ENCODE measurements at regions not wholly inside any gene's neighbourhood (a gene's known extent, or its start where the extent isn't known, plus 50 kb on each side); places are given as distances from the start of the nearest gene placed in this dataset.

DNA sequence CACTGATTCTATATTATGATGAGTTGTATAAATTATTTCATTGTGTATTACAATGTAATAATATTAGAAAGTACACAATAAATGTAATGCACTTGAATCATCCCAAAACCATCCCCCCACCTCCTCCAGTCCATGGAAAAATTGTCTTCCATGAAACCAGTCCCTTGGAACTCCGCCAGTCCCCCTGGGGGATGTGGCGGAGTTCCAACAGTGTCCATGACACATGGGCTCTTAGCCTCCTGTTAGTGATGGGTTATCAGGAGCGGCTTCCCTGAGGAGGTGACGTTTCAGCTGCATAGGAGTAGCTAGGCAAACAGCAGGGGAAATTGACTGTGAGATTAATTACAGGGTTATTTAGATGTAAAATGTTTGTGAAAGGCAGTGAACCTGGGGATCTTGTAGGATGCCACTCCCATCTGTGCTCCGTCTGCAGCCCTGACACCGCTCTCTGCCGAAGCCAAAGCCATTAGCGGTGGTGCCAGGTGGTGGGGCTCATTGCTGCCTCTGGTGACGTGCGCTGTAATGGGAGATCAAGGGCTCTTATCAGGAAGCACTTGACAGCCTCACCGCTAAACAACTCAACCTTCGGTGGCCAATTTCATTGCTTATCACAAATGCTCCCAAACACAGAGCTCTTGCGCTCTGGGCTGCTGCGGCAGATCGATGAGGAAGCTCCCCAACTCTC, 81.6 kb upstream of the MC3R start:
- TF ChIP-seq POLR2AphosphoS5 (IDR thresholded peaks at IDR 0.05; ENCODE audit: low read depth, low read length) (no peak), EP300 (IDR thresholded peaks at IDR 0.05; ENCODE audit: borderline replicate concordance in 1 of 2, low read depth in 1 of 2, low read length in 1 of 2) (no peak)
- TF ChIP-seq, protein P1, sequence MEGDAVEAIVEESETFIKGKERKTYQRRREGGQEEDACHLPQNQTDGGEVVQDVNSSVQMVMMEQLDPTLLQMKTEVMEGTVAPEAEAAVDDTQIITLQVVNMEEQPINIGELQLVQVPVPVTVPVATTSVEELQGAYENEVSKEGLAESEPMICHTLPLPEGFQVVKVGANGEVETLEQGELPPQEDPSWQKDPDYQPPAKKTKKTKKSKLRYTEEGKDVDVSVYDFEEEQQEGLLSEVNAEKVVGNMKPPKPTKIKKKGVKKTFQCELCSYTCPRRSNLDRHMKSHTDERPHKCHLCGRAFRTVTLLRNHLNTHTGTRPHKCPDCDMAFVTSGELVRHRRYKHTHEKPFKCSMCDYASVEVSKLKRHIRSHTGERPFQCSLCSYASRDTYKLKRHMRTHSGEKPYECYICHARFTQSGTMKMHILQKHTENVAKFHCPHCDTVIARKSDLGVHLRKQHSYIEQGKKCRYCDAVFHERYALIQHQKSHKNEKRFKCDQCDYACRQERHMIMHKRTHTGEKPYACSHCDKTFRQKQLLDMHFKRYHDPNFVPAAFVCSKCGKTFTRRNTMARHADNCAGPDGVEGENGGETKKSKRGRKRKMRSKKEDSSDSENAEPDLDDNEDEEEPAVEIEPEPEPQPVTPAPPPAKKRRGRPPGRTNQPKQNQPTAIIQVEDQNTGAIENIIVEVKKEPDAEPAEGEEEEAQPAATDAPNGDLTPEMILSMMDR (IDR thresholded peaks at IDR 0.05): no peak
- TF ChIP-seq, protein P2, sequence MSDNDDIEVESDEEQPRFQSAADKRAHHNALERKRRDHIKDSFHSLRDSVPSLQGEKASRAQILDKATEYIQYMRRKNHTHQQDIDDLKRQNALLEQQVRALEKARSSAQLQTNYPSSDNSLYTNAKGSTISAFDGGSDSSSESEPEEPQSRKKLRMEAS (IDR thresholded peaks at IDR 0.05; ENCODE audit: low read depth): no peak

All from SK-N-SH (cell line).